ENCODE measurements at regions not wholly inside any gene's neighbourhood (a gene's known extent, or its start where the extent isn't known, plus 50 kb on each side); places are given as distances from the start of the nearest gene placed in this dataset.

DNA sequence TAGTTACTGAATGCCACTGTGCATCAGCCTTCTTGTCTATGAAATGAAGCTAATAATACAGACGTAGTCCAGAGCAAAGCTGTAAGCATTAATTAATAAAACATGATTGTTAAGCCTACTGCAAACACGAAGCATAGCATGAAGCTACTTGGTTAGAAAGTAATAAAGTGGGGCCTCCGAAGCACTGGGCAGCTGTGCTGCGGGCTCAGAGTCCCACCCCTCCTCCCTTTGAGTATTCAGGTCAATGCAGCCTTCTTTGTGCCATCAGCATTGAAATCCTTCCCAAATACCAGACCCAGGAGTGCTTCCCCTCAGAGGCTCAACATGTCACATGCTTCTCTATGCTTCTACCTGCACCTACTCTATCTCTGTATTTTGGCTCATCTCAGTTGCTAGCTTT lies 1112.6 kb downstream of the IGSF11 start:
- no peak overlapping the region for H3K18ac ChIP-seq (ENCODE audit: low read length)
- no peak for DNase-seq (ENCODE audit: low spot score)
- no peak overlapping the region for H3K4ac ChIP-seq (ENCODE audit: low read length)
- H4K91ac ChIP-seq (ENCODE audit: low read depth, low read length, poor library complexity) = no peak overlapping the region
- H3K79me1 ChIP-seq (ENCODE audit: low read depth, low read length) = no peaks in the 10 kb centered on the region
- no peak overlapping the region for H3K9ac ChIP-seq (ENCODE audit: low read depth, low read length, poor library complexity)
- H3K27ac ChIP-seq (replicated peaks; ENCODE audit: low read length) = no peak overlapping the region
- no peak overlapping the region for H4K8ac ChIP-seq (ENCODE audit: low read depth, low read length)
- H2BK15ac ChIP-seq (ENCODE audit: low read length) = no peak overlapping the region
- H3K4me2 ChIP-seq (ENCODE audit: insufficient read depth, low read length, poor library complexity, severe bottlenecking) = no peak overlapping the region
- no peak overlapping the region for H3K4me3 ChIP-seq (ENCODE audit: low read length in 2 of 2)
- no peaks in the 10 kb centered on the region for H3K9me3 ChIP-seq (replicated peaks in 1 of 2; ENCODE audit: control insufficient read depth in 2 of 2, insufficient read depth in 1 of 2, low read depth in 1 of 2, low read length in 2 of 2)
- WGBS, 2 donors (ENCODE audit: extremely low coverage in 2 of 2, insufficient read length in 2 of 2, insufficient replicate concordance in 1 of 2) = no CpG with 5 or more reads among the region's 4 CpGs
- H3K27me3 ChIP-seq (ENCODE audit: control insufficient read depth in 3 of 3, insufficient read depth in 3 of 3, low read depth in 1 of 3, low read length in 3 of 3) = no peaks in the 10 kb centered on the region
- H2BK5ac ChIP-seq (ENCODE audit: low read length) = no peak overlapping the region
- H3K36me3 ChIP-seq (replicated peaks in 1 of 2; ENCODE audit: control insufficient read depth in 2 of 2, insufficient read depth in 2 of 2, low read length in 2 of 2) = no peaks in the 10 kb centered on the region
- no peak overlapping the region for H2BK120ac ChIP-seq (ENCODE audit: low read depth, low read length)
- H3K4me1 ChIP-seq (ENCODE audit: control insufficient read depth in 2 of 2, insufficient read depth in 1 of 2, low read depth in 1 of 2, low read length in 2 of 2) = peaks cover 19 to 36% of the 10 kb centered on the region in 2 donors
- H2BK12ac ChIP-seq (ENCODE audit: low read length) = no peak overlapping the region
- H2AK5ac ChIP-seq (ENCODE audit: low read depth, low read length) = no peak overlapping the region
- peak overlapping the region; percentile 14 for H2AFZ ChIP-seq (ENCODE audit: low read length)
- H3K23ac ChIP-seq (ENCODE audit: low read depth, low read length, poor library complexity) = no peak overlapping the region
- no peak overlapping the region for H3K14ac ChIP-seq (ENCODE audit: low read length)

DNA sequence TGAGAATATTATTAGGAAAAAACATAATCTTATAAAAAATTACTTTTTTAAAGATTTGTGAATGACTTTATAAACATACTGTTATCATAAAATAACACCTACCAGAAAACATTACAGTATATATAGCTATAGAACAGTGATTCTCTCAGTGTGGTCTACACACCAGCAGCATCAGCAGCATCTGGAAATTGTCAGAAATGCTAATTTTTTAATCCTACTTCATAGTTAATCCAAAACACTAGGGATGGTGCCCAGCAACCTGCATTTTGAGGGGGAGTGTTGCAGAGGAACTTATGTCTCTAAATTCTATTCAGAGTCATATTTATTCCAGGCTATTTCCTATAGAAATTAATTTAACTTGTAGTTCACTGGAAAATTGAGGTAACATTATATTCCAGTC lies 1107.8 kb downstream of the IGSF11 start:
- H2BK5ac ChIP-seq (ENCODE audit: low read length) = no peak overlapping the region
- no peak overlapping the region for H3K4me2 ChIP-seq (ENCODE audit: insufficient read depth, low read length, poor library complexity, severe bottlenecking)
- H2BK15ac ChIP-seq (ENCODE audit: low read length) = no peak overlapping the region
- no peaks in the 10 kb centered on the region for H3K36me3 ChIP-seq (replicated peaks in 1 of 2; ENCODE audit: control insufficient read depth in 2 of 2, insufficient read depth in 2 of 2, low read length in 2 of 2)
- H3K4me1 ChIP-seq (ENCODE audit: control insufficient read depth in 2 of 2, insufficient read depth in 1 of 2, low read depth in 1 of 2, low read length in 2 of 2) = peaks cover 5 to 11% of the 10 kb centered on the region in 2 donors
- DNase-seq (ENCODE audit: low spot score) = no peak
- H2AFZ ChIP-seq (ENCODE audit: low read length) = no peak overlapping the region
- H2BK120ac ChIP-seq (ENCODE audit: low read depth, low read length) = no peak overlapping the region
- H3K27me3 ChIP-seq (ENCODE audit: control insufficient read depth in 3 of 3, insufficient read depth in 3 of 3, low read depth in 1 of 3, low read length in 3 of 3) = no peaks in the 10 kb centered on the region
- no peak overlapping the region for H3K9ac ChIP-seq (ENCODE audit: low read depth, low read length, poor library complexity)
- H3K9me3 ChIP-seq (replicated peaks in 1 of 2; ENCODE audit: control insufficient read depth in 2 of 2, insufficient read depth in 1 of 2, low read depth in 1 of 2, low read length in 2 of 2) = no peaks in the 10 kb centered on the region
- H4K8ac ChIP-seq (ENCODE audit: low read depth, low read length) = no peak overlapping the region
- no peak overlapping the region for H3K4me3 ChIP-seq (ENCODE audit: low read length in 2 of 2)
- no peak overlapping the region for H2BK12ac ChIP-seq (ENCODE audit: low read length)
- H4K91ac ChIP-seq (ENCODE audit: low read depth, low read length, poor library complexity) = no peak overlapping the region
- H3K14ac ChIP-seq (ENCODE audit: low read length) = no peak overlapping the region
- H3K18ac ChIP-seq (ENCODE audit: low read length) = no peak overlapping the region
- H3K23ac ChIP-seq (ENCODE audit: low read depth, low read length, poor library complexity) = no peak overlapping the region
- no peaks in the 10 kb centered on the region for H3K79me1 ChIP-seq (ENCODE audit: low read depth, low read length)
- no peak overlapping the region for H2AK5ac ChIP-seq (ENCODE audit: low read depth, low read length)
- no peak overlapping the region for H3K4ac ChIP-seq (ENCODE audit: low read length)
- H3K27ac ChIP-seq (replicated peaks; ENCODE audit: low read length) = no peak overlapping the region

DNA sequence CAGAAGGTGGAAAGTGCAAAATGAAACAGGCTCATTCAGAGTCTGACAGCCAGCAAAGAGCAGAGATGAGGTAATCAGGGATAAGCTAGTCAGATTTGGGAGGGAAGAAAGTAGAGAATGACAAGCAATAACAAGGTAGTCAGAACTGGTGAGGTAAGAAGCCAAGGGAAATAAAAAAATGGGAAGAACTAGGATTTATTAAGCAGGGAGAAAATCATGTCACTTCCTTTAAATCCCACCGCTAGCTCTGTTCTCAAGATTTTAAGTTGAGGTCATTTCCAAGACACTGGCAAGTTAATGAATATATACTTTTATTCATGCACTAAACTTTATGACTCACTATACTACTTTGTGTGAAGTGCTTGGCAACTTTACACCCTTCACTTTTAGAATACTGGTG lies 1106.8 kb downstream of the IGSF11 start:
- H4K8ac ChIP-seq (ENCODE audit: low read depth, low read length) = no peak overlapping the region
- no peak overlapping the region for H3K4me3 ChIP-seq (ENCODE audit: low read length in 2 of 2)
- no peak overlapping the region for H3K18ac ChIP-seq (ENCODE audit: low read length)
- H2BK12ac ChIP-seq (ENCODE audit: low read length) = no peak overlapping the region
- H2AK5ac ChIP-seq (ENCODE audit: low read depth, low read length) = no peak overlapping the region
- H3K79me1 ChIP-seq (ENCODE audit: low read depth, low read length) = no peaks in the 10 kb centered on the region
- H3K9ac ChIP-seq (ENCODE audit: low read depth, low read length, poor library complexity) = no peak overlapping the region
- WGBS, 2 donors (ENCODE audit: extremely low coverage in 2 of 2, insufficient read length in 2 of 2, insufficient replicate concordance in 1 of 2) = no CpG with 5 or more reads among the region's 1 CpG
- no peak overlapping the region for H3K27ac ChIP-seq (replicated peaks; ENCODE audit: low read length)
- H3K4me1 ChIP-seq (ENCODE audit: control insufficient read depth in 2 of 2, insufficient read depth in 1 of 2, low read depth in 1 of 2, low read length in 2 of 2) = peaks cover 0 to 2% of the 10 kb centered on the region in 2 donors
- no peak overlapping the region for H3K14ac ChIP-seq (ENCODE audit: low read length)
- no peak overlapping the region for H2BK120ac ChIP-seq (ENCODE audit: low read depth, low read length)
- no peak overlapping the region for H2AFZ ChIP-seq (ENCODE audit: low read length)
- H3K4ac ChIP-seq (ENCODE audit: low read length) = no peak overlapping the region
- DNase-seq (ENCODE audit: low spot score) = no peak
- no peaks in the 10 kb centered on the region for H3K36me3 ChIP-seq (replicated peaks in 1 of 2; ENCODE audit: control insufficient read depth in 2 of 2, insufficient read depth in 2 of 2, low read length in 2 of 2)
- H3K9me3 ChIP-seq (replicated peaks in 1 of 2; ENCODE audit: control insufficient read depth in 2 of 2, insufficient read depth in 1 of 2, low read depth in 1 of 2, low read length in 2 of 2) = no peaks in the 10 kb centered on the region
- no peaks in the 10 kb centered on the region for H3K27me3 ChIP-seq (ENCODE audit: control insufficient read depth in 3 of 3, insufficient read depth in 3 of 3, low read depth in 1 of 3, low read length in 3 of 3)
- no peak overlapping the region for H3K4me2 ChIP-seq (ENCODE audit: insufficient read depth, low read length, poor library complexity, severe bottlenecking)
- no peak overlapping the region for H4K91ac ChIP-seq (ENCODE audit: low read depth, low read length, poor library complexity)
- no peak overlapping the region for H2BK5ac ChIP-seq (ENCODE audit: low read length)
- no peak overlapping the region for H2BK15ac ChIP-seq (ENCODE audit: low read length)
- no peak overlapping the region for H3K23ac ChIP-seq (ENCODE audit: low read depth, low read length, poor library complexity)

GRCh38 chr3:117928836-117929235 lies 1105.8 kb downstream of the IGSF11 start:
- H3K14ac ChIP-seq (ENCODE audit: low read length) = no peak overlapping the region
- H3K4me2 ChIP-seq (ENCODE audit: insufficient read depth, low read length, poor library complexity, severe bottlenecking) = no peak overlapping the region
- no peak overlapping the region for H2AK5ac ChIP-seq (ENCODE audit: low read depth, low read length)
- no peak overlapping the region for H3K18ac ChIP-seq (ENCODE audit: low read length)
- H3K9ac ChIP-seq (ENCODE audit: low read depth, low read length, poor library complexity) = no peak overlapping the region
- H3K23ac ChIP-seq (ENCODE audit: low read depth, low read length, poor library complexity) = no peak overlapping the region
- no peak overlapping the region for H3K4me3 ChIP-seq (ENCODE audit: low read length in 2 of 2)
- H2BK5ac ChIP-seq (ENCODE audit: low read length) = no peak overlapping the region
- H3K9me3 ChIP-seq (replicated peaks in 1 of 2; ENCODE audit: control insufficient read depth in 2 of 2, insufficient read depth in 1 of 2, low read depth in 1 of 2, low read length in 2 of 2) = no peaks in the 10 kb centered on the region
- peaks cover 0 to 2% of the 10 kb centered on the region in 2 donors for H3K4me1 ChIP-seq (ENCODE audit: control insufficient read depth in 2 of 2, insufficient read depth in 1 of 2, low read depth in 1 of 2, low read length in 2 of 2)
- H3K4ac ChIP-seq (ENCODE audit: low read length) = no peak overlapping the region
- no peak overlapping the region for H2BK120ac ChIP-seq (ENCODE audit: low read depth, low read length)
- no peaks in the 10 kb centered on the region for H3K27me3 ChIP-seq (ENCODE audit: control insufficient read depth in 3 of 3, insufficient read depth in 3 of 3, low read depth in 1 of 3, low read length in 3 of 3)
- H3K27ac ChIP-seq (replicated peaks; ENCODE audit: low read length) = no peak overlapping the region
- H4K91ac ChIP-seq (ENCODE audit: low read depth, low read length, poor library complexity) = no peak overlapping the region
- no peaks in the 10 kb centered on the region for H3K36me3 ChIP-seq (replicated peaks in 1 of 2; ENCODE audit: control insufficient read depth in 2 of 2, insufficient read depth in 2 of 2, low read length in 2 of 2)
- no peak overlapping the region for H4K8ac ChIP-seq (ENCODE audit: low read depth, low read length)
- no peak overlapping the region for H2AFZ ChIP-seq (ENCODE audit: low read length)
- H2BK15ac ChIP-seq (ENCODE audit: low read length) = no peak overlapping the region
- no peak for DNase-seq (ENCODE audit: low spot score)
- H2BK12ac ChIP-seq (ENCODE audit: low read length) = no peak overlapping the region
- H3K79me1 ChIP-seq (ENCODE audit: low read depth, low read length) = no peaks in the 10 kb centered on the region

All from neuronal stem cell (in vitro differentiated cells).